ENCODE measurements at regions not wholly inside any gene's neighbourhood (a gene's known extent, or its start where the extent isn't known, plus 50 kb on each side); places are given as distances from the start of the nearest gene placed in this dataset.
A peak's percentile ranks its signal among the peaks of the same experiment; 100 is the strongest.

- Histone ChIP-seq H3K9me3 (ENCODE audit: control insufficient read depth in 1 of 2, insufficient read depth in 1 of 2, low read length in 2 of 2) (no peaks in the 10 kb centered on the region), H3K27ac (ENCODE audit: low read depth in 1 of 2, low read length in 2 of 2) (no peak overlapping the region), H3K27me3 (ENCODE audit: control insufficient read depth in 1 of 2, insufficient read depth in 2 of 2, low read length in 2 of 2) (no peaks in the 10 kb centered on the region), H3K36me3 (ENCODE audit: insufficient read depth, low read length) (no peaks in the 10 kb centered on the region), H3K4me3 (ENCODE audit: low read length) (no peak overlapping the region), H3K4me1 (ENCODE audit: insufficient read depth, low read length) (peaks cover 54% of the 10 kb centered on the region)
- no peak for TF ChIP-seq CTCF (IDR thresholded peaks at IDR 0.05)
- CTCF ChIA-PET, result interaction anchor here (5.0 kb wide), 1 partner anchor 88 kb away, joined by 25 read pairs; no protein-coding TSS in a partner anchor
- DNase-seq, result no peak
- no peak overlapping the region for H3K4me3 Mint-ChIP-seq
- peaks cover 56% of the 10 kb centered on the region for H3K4me1 Mint-ChIP-seq (ENCODE audit: low read depth)
- no peak for ATAC-seq (ENCODE audit: poor library complexity)
- intact Hi-C loops (cut with DNase I, micrococcal nuclease), result no loop called here
- POLR2A ChIA-PET, result no interaction called here
- no peaks in the 10 kb centered on the region for H3K27me3 Mint-ChIP-seq
- H3K9me3 Mint-ChIP-seq, result no peaks in the 10 kb centered on the region
- H3K36me3 Mint-ChIP-seq (ENCODE audit: low read depth), result no peaks in the 10 kb centered on the region
- peak overlapping the region; percentile 98 for H3K27ac Mint-ChIP-seq
Measured at GRCh38 chr14:106505366-106505765, 979.0 kb downstream of the TMEM121 start.

- Histone ChIP-seq H3K27me3 (ENCODE audit: control insufficient read depth in 1 of 2, insufficient read depth in 2 of 2, low read length in 2 of 2) (no peaks in the 10 kb centered on the region), H3K27ac (ENCODE audit: low read depth in 1 of 2, low read length in 2 of 2) (peak overlapping the region; percentile 64 to 82), H3K9me3 (ENCODE audit: control insufficient read depth in 1 of 2, insufficient read depth in 1 of 2, low read length in 2 of 2) (no peaks in the 10 kb centered on the region), H3K4me1 (ENCODE audit: insufficient read depth, low read length) (peaks cover 69% of the 10 kb centered on the region), H3K36me3 (ENCODE audit: insufficient read depth, low read length) (no peaks in the 10 kb centered on the region), H3K4me3 (ENCODE audit: low read length) (peak overlapping the region; percentile 36)
- POLR2A ChIA-PET, result interaction anchor here (0.6 to 2.4 kb wide), 10 partner anchors 11 to 337 kb away, joined by 3 to 9 read pairs (median 4); no protein-coding TSS in a partner anchor
- intact Hi-C loops (cut with DNase I, micrococcal nuclease), result loop anchor here in 1 of 2 experiments (1.0 to 2.0 kb wide), 2 partner anchors 11 to 332 kb away; no protein-coding TSS in a partner anchor
- H3K36me3 Mint-ChIP-seq (ENCODE audit: low read depth), result no peaks in the 10 kb centered on the region
- DNase-seq (peak; percentile 28 to 86 (median 45)), ATAC-seq (ENCODE audit: poor library complexity) (peak; percentile 65)
- peaks cover 71% of the 10 kb centered on the region for H3K4me1 Mint-ChIP-seq (ENCODE audit: low read depth)
- no peaks in the 10 kb centered on the region for H3K9me3 Mint-ChIP-seq
- no peaks in the 10 kb centered on the region for H3K27me3 Mint-ChIP-seq
- TF ChIP-seq CTCF (IDR thresholded peaks at IDR 0.05), result no peak
- H3K4me3 Mint-ChIP-seq, result peak overlapping the region; percentile 85
- CTCF ChIA-PET, result interaction anchor here (0.6 to 5.0 kb wide), 7 partner anchors 9 to 90 kb away, joined by 3 to 25 read pairs (median 5); no protein-coding TSS in a partner anchor
- H3K27ac Mint-ChIP-seq, result peak overlapping the region; percentile 98
Measured at GRCh38 chr14:106506881-106507305, 980.5 kb downstream of the TMEM121 start.

- TF ChIP-seq CTCF (IDR thresholded peaks at IDR 0.05), result no peak
- Mint-ChIP-seq H3K36me3 (ENCODE audit: low read depth) (no peaks in the 10 kb centered on the region), H3K27me3 (no peaks in the 10 kb centered on the region), H3K4me3 (peak overlapping the region; percentile 85), H3K27ac (peak overlapping the region; percentile 98), H3K4me1 (ENCODE audit: low read depth) (peaks cover 76% of the 10 kb centered on the region), H3K9me3 (no peaks in the 10 kb centered on the region)
- Histone ChIP-seq H3K36me3 (ENCODE audit: insufficient read depth, low read length) (no peaks in the 10 kb centered on the region), H3K27me3 (ENCODE audit: control insufficient read depth in 1 of 2, insufficient read depth in 2 of 2, low read length in 2 of 2) (no peaks in the 10 kb centered on the region), H3K27ac (ENCODE audit: low read depth in 1 of 2, low read length in 2 of 2) (peak overlapping the region; percentile 64 to 82), H3K9me3 (ENCODE audit: control insufficient read depth in 1 of 2, insufficient read depth in 1 of 2, low read length in 2 of 2) (no peaks in the 10 kb centered on the region), H3K4me3 (ENCODE audit: low read length) (peak overlapping the region; percentile 36), H3K4me1 (ENCODE audit: insufficient read depth, low read length) (peaks cover 74% of the 10 kb centered on the region)
- ChIA-PET CTCF (interaction anchor here (0.6 to 5.0 kb wide), 8 partner anchors 10 to 90 kb away, joined by 3 to 25 read pairs (median 5); no protein-coding TSS in a partner anchor), POLR2A (interaction anchor here (0.6 to 2.4 kb wide), 9 partner anchors 11 to 336 kb away, joined by 3 to 9 read pairs (median 4); no protein-coding TSS in a partner anchor)
- DNase-seq, result peak in 5 of 14 experiments; percentile 29 to 75 (median 62)
- intact Hi-C loops (cut with DNase I, micrococcal nuclease), result loop anchor here in 1 of 2 experiments (1.0 to 2.0 kb wide), 2 partner anchors 11 to 333 kb away; no protein-coding TSS in a partner anchor
- peak; percentile 55 for ATAC-seq (ENCODE audit: poor library complexity)
Measured at GRCh38 chr14:106507354-106507753, 981.0 kb downstream of the TMEM121 start.

All from CD4-positive, alpha-beta T cell (primary cell).